Osteoblast (primary cell): ENCODE measurements at regions not wholly inside any gene's neighbourhood (a gene's known extent, or its start where the extent isn't known, plus 50 kb on each side); places are given as distances from the start of the nearest gene placed in this dataset.
A peak's percentile ranks its signal among the peaks of the same experiment; 100 is the strongest.

Source experiments
- DNase-seq: peaks from one replicate; pipeline ENCODE4 v3.0.0; 2011; ENCODE audit warnings: low spot score, mixed read lengths; ENCODE audit not compliant: insufficient read length; ENCODE audit errors: missing footprints
- H2AFZ ChIP-seq: 2 replicates; pipeline ENCODE4 v1.6.0; 2011; ENCODE audit warnings: mild to moderate bottlenecking, low read length
- H3K27ac ChIP-seq: 2 replicates; pipeline ENCODE4 v1.5.1; 2011; ENCODE audit warnings: mild to moderate bottlenecking, low read depth, low read length, moderate library complexity
- H3K27me3 ChIP-seq: 2 replicates; pipeline ENCODE4 v1.6.0; 2012; ENCODE audit warnings: mild to moderate bottlenecking, control low read depth, inconsistent platforms, low read length, moderate library complexity; ENCODE audit not compliant: insufficient read depth
- H3K36me3 ChIP-seq: 2 replicates; pipeline ENCODE4 v1.5.1; 2011; ENCODE audit warnings: mild to moderate bottlenecking, low read length, control low read depth, moderate library complexity; ENCODE audit not compliant: insufficient read depth
- H3K4me1 ChIP-seq: 2 replicates; pipeline ENCODE4 v1.5.1; 2011; ENCODE audit warnings: mild to moderate bottlenecking, low read length, control low read depth, moderate library complexity; ENCODE audit not compliant: insufficient read depth
- H3K4me2 ChIP-seq: 2 replicates; pipeline ENCODE4 v1.6.0; 2011; ENCODE audit warnings: mild to moderate bottlenecking, low read length; ENCODE audit not compliant: insufficient read depth
- H3K4me3 ChIP-seq: fragments of 200-600 bp; sonication (generic); 3 replicates; pipeline ENCODE4 v1.5.1; 2012; ENCODE audit warnings: mild to moderate bottlenecking, low read length, inconsistent platforms; ENCODE audit not compliant: insufficient read depth
- H3K79me2 ChIP-seq: 2 replicates; pipeline ENCODE4 v1.6.0; 2012; ENCODE audit warnings: mild to moderate bottlenecking, low read length, control low read depth, inconsistent platforms; ENCODE audit not compliant: insufficient read depth
- H3K9me3 ChIP-seq: 2 replicates; pipeline ENCODE4 v1.5.1; 2011; ENCODE audit warnings: low read depth, low read length, control low read depth
- H4K20me1 ChIP-seq: 2 replicates; pipeline ENCODE4 v1.6.0; 2012; ENCODE audit warnings: mild to moderate bottlenecking, low read length, control low read depth; ENCODE audit not compliant: insufficient read depth
- TF ChIP-seq, protein P1 (sequence below): IDR thresholded peaks from 2 replicates; pipeline ENCODE4 v1.5.1; 2011; ENCODE audit warnings: mild to moderate bottlenecking, low read depth, low read length, moderate library complexity; ENCODE audit errors: extremely low read depth

DNA sequence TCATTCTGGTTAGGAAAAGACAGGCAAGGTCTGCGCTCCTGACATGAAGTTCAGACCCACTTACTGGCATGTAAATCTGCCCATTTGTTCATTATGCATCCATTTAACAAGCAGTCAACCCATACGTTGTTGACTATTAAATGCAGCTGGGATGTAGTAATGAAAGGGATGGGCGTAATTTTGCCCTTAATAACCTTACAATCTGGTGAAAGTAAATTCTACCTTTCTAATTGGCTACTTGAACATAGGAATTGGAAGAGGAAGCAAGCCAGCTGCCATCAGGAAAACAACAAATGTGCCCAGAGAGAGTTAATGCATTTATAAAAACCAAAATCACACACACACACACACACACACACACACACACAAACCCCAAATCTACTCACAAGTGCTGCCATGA, 170.2 kb upstream of the PITRM1 start:
- Histone ChIP-seq H3K27ac (no peak overlapping the region), H4K20me1 (no peaks in the 10 kb centered on the region), H3K27me3 (peaks cover 33% of the 10 kb centered on the region), H3K9me3 (no peaks in the 10 kb centered on the region), H3K79me2 (no peaks in the 10 kb centered on the region), H3K36me3 (no peaks in the 10 kb centered on the region), H3K4me2 (no peak overlapping the region), H3K4me3 (no peak overlapping the region), H3K4me1 (no peaks in the 10 kb centered on the region), H2AFZ (no peak overlapping the region)
- no peak for DNase-seq
- TF ChIP-seq, protein P1, sequence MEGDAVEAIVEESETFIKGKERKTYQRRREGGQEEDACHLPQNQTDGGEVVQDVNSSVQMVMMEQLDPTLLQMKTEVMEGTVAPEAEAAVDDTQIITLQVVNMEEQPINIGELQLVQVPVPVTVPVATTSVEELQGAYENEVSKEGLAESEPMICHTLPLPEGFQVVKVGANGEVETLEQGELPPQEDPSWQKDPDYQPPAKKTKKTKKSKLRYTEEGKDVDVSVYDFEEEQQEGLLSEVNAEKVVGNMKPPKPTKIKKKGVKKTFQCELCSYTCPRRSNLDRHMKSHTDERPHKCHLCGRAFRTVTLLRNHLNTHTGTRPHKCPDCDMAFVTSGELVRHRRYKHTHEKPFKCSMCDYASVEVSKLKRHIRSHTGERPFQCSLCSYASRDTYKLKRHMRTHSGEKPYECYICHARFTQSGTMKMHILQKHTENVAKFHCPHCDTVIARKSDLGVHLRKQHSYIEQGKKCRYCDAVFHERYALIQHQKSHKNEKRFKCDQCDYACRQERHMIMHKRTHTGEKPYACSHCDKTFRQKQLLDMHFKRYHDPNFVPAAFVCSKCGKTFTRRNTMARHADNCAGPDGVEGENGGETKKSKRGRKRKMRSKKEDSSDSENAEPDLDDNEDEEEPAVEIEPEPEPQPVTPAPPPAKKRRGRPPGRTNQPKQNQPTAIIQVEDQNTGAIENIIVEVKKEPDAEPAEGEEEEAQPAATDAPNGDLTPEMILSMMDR, result no peak

DNA sequence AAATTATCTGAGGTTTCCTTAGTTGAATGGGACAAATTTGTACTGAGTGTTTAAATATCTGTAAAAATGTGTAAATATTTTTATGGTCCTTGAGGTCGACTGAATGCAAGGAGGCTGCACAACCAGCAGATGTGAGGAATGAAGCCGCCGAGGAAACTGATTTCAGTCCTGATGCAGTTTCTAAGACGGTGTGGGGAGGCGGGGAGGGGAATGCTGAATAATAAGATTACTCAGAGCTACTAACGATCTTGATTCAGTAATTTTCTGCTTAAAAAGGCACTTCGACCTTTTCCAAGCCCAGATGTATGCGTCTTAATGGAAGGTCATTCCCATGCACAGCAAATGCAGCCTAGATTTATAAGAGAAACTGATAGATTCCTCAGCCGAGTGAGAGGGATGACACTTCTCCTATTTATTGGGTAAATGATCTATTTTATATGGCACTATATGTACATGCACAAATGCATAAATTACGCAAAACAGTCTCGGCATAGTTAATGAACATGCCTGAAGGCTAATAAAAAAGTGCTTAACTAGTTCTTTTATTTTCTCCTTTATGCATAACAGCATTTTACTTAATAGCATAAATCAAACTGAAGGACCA, 167.6 kb upstream of the PITRM1 start:
- peaks cover 11% of the 10 kb centered on the region for H3K27me3 ChIP-seq
- no peak for DNase-seq

DNA sequence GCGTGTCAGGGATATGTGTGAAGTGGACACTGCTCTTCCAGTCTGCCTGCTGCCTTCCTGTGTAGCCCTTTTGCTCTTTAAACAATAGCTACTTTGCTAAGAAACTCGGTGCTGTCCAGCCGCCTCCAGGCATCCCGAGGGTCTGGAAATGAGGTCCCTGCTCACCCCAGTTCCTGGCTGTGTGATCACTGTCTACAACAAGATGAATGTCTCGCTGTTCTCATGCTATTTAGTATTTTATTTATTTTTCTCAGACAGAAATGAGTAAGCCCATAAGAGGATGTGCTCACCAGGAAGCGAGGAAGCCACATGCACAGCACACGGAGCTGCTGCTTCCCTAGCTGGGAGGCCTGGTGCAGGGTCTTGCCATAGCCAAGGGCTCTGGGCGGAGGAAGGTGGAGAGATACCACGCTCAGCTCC, 167.0 kb upstream of the PITRM1 start:
- H3K79me2 ChIP-seq, result no peaks in the 10 kb centered on the region
- H2AFZ ChIP-seq, result no peak overlapping the region
- peak; percentile 50 for DNase-seq
- no peaks in the 10 kb centered on the region for H3K9me3 ChIP-seq
- H3K36me3 ChIP-seq, result no peaks in the 10 kb centered on the region
- H3K4me3 ChIP-seq, result no peak overlapping the region
- TF ChIP-seq, protein P1, result no peak
- no peaks in the 10 kb centered on the region for H3K4me1 ChIP-seq
- H3K4me2 ChIP-seq, result no peak overlapping the region
- H3K27ac ChIP-seq, result no peak overlapping the region
- H4K20me1 ChIP-seq, result no peaks in the 10 kb centered on the region
- H3K27me3 ChIP-seq, result peaks cover 5% of the 10 kb centered on the region

More for the DNA sequence above, 167.6 kb upstream of the PITRM1 start:
- H3K4me3 ChIP-seq, result no peak overlapping the region
- no peak overlapping the region for H2AFZ ChIP-seq
- H4K20me1 ChIP-seq, result no peaks in the 10 kb centered on the region
- TF ChIP-seq, protein P1, result no peak
- no peaks in the 10 kb centered on the region for H3K79me2 ChIP-seq
- H3K4me1 ChIP-seq, result no peaks in the 10 kb centered on the region
- H3K27ac ChIP-seq, result no peak overlapping the region
- no peaks in the 10 kb centered on the region for H3K9me3 ChIP-seq
- H3K36me3 ChIP-seq, result no peaks in the 10 kb centered on the region
- no peak overlapping the region for H3K4me2 ChIP-seq

DNA sequence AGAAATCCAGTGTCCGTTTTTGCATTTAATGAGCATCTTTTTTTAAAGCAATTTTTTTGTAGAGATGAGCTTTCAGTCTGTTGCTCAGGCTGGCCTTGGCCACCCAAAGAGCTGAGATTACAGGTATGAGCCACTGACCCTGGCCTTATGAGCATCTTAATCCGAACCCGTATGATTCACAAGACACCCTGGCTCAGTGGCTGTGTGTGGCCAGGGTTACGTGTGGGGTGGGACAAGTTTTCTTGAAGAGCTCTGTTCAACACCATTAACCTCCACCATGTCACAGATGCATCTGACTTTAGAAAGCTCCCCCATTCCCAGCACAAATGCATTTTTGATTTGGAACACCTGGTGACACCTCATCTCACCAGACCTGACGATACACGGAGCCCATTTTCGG, 166.5 kb upstream of the PITRM1 start:
- peak; percentile 31 for DNase-seq
- no peaks in the 10 kb centered on the region for H3K36me3 ChIP-seq
- H2AFZ ChIP-seq, result no peak overlapping the region
- H3K9me3 ChIP-seq, result no peaks in the 10 kb centered on the region
- no peaks in the 10 kb centered on the region for H3K79me2 ChIP-seq
- H3K4me2 ChIP-seq, result no peak overlapping the region
- TF ChIP-seq, protein P1, result no peak
- H3K27me3 ChIP-seq, result peaks cover 5% of the 10 kb centered on the region
- no peak overlapping the region for H3K4me3 ChIP-seq
- no peak overlapping the region for H3K27ac ChIP-seq
- H3K4me1 ChIP-seq, result no peaks in the 10 kb centered on the region
- no peaks in the 10 kb centered on the region for H4K20me1 ChIP-seq
